NAMALWA (cell line): ENCODE measurements at regions not wholly inside any gene's neighbourhood (a gene's known extent, or its start where the extent isn't known, plus 50 kb on each side); places are given as distances from the start of the nearest gene placed in this dataset.

ENCODE experiments used
- DNase-seq: peaks from one replicate; pipeline ENCODE4 v3.0.0-alpha.2; 2015; ENCODE audit warnings: low spot score

DNA sequence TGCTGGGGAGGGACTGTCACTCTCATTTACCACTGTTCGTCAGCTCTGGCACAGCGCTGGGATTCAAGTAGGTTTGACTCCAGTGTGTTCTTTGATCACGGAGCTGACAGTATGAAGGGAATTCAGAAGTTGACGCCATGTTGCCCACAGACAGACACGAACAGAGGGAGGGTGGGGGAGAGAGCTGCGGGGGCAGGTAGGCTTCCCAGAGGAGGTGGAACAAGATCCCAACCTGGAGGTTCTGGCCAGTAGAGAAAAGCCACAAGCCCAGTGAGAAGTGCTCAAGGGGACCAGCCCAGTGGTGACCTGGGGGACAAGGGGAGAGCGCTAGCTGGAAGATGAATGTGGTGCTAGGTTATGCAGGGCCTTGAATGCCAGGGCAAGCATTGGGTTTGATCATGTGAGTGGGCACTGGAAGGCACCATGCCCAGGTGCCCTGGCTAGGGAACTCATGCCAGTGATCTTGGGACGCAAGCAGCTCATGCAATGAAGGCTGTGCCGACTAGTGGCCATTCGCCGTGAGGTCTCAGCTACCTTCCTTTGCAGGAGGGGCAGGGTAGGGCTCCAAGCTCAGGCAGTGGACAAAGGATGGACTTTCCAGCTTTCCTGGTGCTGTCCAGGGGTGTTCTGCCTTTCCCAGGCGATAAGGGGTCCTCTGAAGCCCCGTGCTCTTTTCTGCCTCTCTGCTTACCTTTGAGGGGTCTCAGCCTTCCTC lies 50.4 kb upstream of the APCDD1L start:
- DNase-seq = no peak
